TTC549 (cell line): ENCODE measurements at regions not wholly inside any gene's neighbourhood (a gene's known extent, or its start where the extent isn't known, plus 50 kb on each side); places are given as distances from the start of the nearest gene placed in this dataset.
"Not testable (repeated sequence)": the region's sequence is repeated elsewhere in the genome, so short reads cannot be mapped to it uniquely, and the experiment has no call there.

ENCODE experiments used
- FAIRE-seq: peaks from 2 replicates; lab custom pipeline; 2012; peaks lifted over from hg19 to GRCh38; lab: Jason Lieb, UNC

GRCh38 chr13:104605435-104605834, 1539.2 kb upstream of the SLC10A2 start:
- not testable (repeated sequence) for FAIRE-seq

GRCh38 chr13:104597546-104598180, 1531.4 kb upstream of the SLC10A2 start:
- FAIRE-seq: no peak

- no peak for FAIRE-seq
Measured at GRCh38 chr13:104595511-104595910, 1529.3 kb upstream of the SLC10A2 start.

- FAIRE-seq: no peak
Measured at GRCh38 chr13:104594806-104595205, 1528.6 kb upstream of the SLC10A2 start.

GRCh38 chr13:104593693-104594092, 1527.5 kb upstream of the SLC10A2 start:
- no peak for FAIRE-seq

- FAIRE-seq: no peak
Measured at GRCh38 chr13:104593251-104593576, 1527.0 kb upstream of the SLC10A2 start.

- no peak for FAIRE-seq
Measured at GRCh38 chr13:104592545-104593250, 1526.5 kb upstream of the SLC10A2 start.

- FAIRE-seq: no peak
Measured at GRCh38 chr13:104592127-104592526, 1525.9 kb upstream of the SLC10A2 start.

GRCh38 chr13:104586051-104586746, 1520.0 kb upstream of the SLC10A2 start:
- FAIRE-seq: no peak

- FAIRE-seq: no peak
Measured at GRCh38 chr13:104584481-104584880, 1518.3 kb upstream of the SLC10A2 start.

- FAIRE-seq: no peak
Measured at GRCh38 chr13:104580931-104581330, 1514.7 kb upstream of the SLC10A2 start.

GRCh38 chr13:104577071-104577815, 1511.0 kb upstream of the SLC10A2 start:
- FAIRE-seq: no peak

- no peak for FAIRE-seq
Measured at GRCh38 chr13:104571893-104572229, 1505.6 kb upstream of the SLC10A2 start.

- no peak for FAIRE-seq
Measured at GRCh38 chr13:104571161-104571892, 1505.1 kb upstream of the SLC10A2 start.

- FAIRE-seq: no peak
Measured at GRCh38 chr13:104567114-104567513, 1500.9 kb upstream of the SLC10A2 start.

- no peak for FAIRE-seq
Measured at GRCh38 chr13:104565888-104566287, 1499.7 kb upstream of the SLC10A2 start.

- FAIRE-seq: no peak
Measured at GRCh38 chr13:104553896-104554295, 1487.7 kb upstream of the SLC10A2 start.

GRCh38 chr13:104553186-104553585, 1487.0 kb upstream of the SLC10A2 start:
- FAIRE-seq: no peak

GRCh38 chr13:104534847-104535246, 1468.6 kb upstream of the SLC10A2 start:
- FAIRE-seq: no peak

GRCh38 chr13:104532132-104532531, 1465.9 kb upstream of the SLC10A2 start:
- no peak for FAIRE-seq

- no peak for FAIRE-seq
Measured at GRCh38 chr13:104530741-104531140, 1464.5 kb upstream of the SLC10A2 start.

GRCh38 chr13:104526561-104526960, 1460.3 kb upstream of the SLC10A2 start:
- no peak for FAIRE-seq
